NCI-H2029 (cell line): ENCODE measurements at regions not wholly inside any gene's neighbourhood (a gene's known extent, or its start where the extent isn't known, plus 50 kb on each side); places are given as distances from the start of the nearest gene placed in this dataset.
A peak's percentile ranks its signal among the peaks of the same experiment; 100 is the strongest.

Experiments
- DNase-seq: peaks from one replicate; lab custom pipeline; 2025; lab: John Stamatoyannopoulos, UW

DNA sequence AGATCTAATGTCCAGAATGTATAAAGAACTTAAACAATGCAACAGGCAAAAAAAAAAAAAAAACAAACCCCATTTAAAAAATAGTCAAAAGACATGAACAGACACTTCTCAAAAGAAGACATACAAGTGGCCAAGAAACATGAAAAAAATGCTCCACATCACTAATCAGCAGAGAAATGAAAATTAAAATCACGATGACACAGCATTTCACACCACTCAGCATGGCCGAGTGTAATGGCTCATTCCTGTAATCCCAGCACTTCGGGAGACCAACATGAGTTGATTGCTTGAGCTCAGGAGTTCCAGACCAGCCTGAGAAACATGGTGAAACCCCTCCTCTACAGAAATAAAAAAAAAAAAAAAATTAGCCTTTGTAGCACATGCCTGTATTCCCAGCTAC, 701.4 kb upstream of the NRSN1 start:
- no peak for DNase-seq

DNA sequence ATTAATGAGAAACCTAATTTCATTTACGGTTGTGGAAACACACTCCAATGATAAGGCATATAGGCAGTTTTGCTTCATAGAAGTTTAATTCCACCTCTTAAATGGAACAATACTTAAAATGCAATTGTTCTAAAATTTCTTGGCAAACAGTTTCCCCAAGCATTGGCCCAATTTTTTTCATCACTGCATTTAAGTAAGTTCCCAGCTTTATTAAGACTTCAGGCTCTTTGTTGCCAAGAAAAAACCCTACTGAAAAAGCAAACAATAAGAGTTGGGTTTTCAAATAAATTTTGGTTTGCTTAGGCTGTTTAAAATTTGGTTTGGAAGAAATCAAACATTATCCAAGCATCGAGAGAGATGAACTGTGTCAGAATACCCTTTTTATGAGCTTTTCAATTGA, 690.9 kb upstream of the NRSN1 start:
- no peak for DNase-seq

GRCh38 chr6:23435798-23436197, 690.2 kb upstream of the NRSN1 start:
- no peak for DNase-seq

DNA sequence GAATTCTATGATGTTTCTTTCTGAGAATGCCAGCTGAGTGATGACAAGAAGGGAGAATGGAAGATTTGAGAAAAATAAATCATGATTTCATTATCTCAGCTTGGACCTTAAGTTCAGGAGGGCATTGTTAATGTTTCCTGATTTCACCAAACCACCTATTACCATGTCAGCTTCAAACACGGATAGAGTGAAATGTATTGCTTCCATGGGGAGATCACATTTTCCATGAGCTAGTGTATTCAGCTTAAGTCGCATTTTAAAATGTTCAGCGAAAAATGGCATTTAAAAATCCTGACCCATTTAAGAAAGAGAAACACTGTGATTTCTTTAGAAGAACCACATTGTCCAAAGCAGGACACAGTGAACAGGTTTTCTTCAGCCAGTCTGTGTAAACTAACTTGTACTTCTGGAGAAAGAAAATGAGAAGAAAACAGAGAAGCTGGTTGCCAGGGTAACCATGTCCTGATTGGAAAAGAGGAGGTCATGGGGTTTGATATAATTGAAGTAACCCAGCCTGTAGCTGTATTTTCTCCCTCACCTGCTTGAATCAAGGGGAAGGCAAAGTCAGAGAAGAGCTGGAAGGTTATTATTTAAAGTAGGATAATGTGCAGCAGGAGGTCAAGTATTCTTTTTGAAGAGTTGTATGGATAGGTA, 684.1 kb upstream of the NRSN1 start:
- no peak for DNase-seq

- DNase-seq, result no peak
Observed at GRCh38 chr6:23445157-23445710, 680.8 kb upstream of the NRSN1 start.

GRCh38 chr6:23446469-23446967, 679.5 kb upstream of the NRSN1 start:
- DNase-seq, result peak; percentile 65

DNA sequence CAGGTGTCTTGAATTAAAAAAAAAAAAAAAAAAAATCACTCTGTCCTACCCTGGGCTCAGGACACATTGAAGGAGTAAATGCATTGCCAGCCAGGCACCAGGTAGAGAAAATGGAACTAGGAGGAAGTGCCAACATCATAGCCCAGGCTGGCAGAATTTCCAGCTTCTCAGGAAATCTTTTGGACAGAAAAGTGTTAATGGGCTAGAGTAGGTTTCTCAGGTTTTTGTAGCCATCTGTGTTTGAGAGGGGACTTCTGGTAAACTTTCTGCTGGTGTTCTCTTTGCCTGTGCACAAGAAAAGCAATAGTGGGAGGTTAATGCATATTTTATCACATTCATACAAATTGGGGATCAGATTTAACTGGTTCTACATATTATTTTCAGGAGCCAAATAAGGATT, 678.3 kb upstream of the NRSN1 start:
- DNase-seq, result no peak

DNA sequence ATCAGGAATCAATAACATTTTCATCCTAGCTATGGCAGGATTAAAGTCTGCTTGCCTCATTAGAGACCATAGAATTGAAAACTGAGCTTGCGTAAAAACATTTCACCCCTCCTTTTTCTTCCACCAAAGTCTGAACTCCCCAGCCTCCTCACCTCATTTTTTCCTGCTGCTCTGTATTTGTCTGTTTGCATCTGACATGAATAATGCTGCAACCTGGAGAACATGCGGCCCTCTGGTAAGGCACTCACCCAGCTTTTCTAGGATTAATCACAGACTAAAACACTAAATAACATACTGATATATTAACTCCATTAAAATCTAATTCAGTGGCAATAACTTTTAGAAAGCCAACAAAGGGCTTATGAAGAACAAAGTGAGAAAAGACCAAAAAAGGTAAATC, 677.7 kb upstream of the NRSN1 start:
- DNase-seq, result no peak

GRCh38 chr6:23454080-23454976, 671.7 kb upstream of the NRSN1 start:
- DNase-seq, result no peak

GRCh38 chr6:23455754-23456153, 670.3 kb upstream of the NRSN1 start:
- no peak for DNase-seq

DNA sequence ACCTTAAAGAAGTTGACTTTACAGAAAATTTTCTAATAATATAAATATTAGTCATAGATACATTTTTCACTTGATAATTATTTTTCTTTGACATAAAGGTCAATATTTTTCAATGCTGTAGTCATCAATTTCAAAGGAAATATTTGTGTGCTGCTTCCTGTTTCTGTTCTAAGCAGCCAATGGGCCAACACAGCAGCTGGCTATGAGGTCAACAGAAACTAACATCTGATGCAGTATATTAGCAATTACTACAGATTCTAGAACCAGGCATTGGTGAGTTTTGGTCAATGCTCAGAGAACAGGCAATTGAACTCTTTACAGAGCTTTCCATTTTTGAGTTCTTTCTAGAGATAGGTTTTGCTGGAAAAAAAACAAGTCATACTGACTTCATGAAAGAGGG, 669.6 kb upstream of the NRSN1 start:
- no peak for DNase-seq

DNA sequence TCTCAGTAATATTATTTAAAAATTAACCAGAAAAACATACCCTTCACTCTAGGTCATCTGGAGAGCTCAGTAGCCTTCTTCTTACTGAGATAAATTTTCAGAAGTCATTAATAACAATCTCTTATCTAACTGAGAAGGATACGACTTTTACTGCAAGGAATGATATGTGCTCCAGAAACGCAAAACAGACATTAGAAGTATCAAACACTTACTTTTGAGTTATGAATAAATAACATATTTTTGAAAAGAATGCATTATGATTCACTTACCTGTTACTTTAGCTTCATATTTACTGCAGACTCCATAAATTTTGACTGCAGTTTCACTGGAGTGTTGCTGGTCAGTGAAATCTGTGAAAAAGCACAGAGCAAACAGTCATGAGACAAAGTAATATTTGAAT, 668.7 kb upstream of the NRSN1 start:
- DNase-seq, result no peak

- DNase-seq, result no peak
Observed at GRCh38 chr6:23465912-23466311, 660.1 kb upstream of the NRSN1 start.

- no peak for DNase-seq
Observed at GRCh38 chr6:23477586-23477985, 648.4 kb upstream of the NRSN1 start.

GRCh38 chr6:23478312-23478711, 647.7 kb upstream of the NRSN1 start:
- DNase-seq, result no peak

DNA sequence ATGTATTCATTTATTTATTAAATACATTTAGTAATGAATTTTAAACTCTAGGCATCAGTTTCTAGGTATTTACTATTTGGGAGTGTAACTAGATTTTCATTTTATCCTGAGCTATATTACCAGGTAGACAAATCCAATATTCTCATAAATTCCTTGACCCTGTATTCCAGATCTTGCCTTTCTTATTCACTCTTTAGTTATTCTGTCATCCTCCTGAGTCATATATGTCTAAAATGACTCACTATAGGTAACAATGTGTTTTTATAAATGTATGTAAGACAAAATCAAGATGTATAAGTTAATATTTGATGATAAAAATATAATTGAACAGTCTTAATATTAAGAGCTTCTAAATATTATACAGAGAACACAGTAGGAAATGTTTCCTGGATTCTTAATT, 642.1 kb upstream of the NRSN1 start:
- no peak for DNase-seq

DNA sequence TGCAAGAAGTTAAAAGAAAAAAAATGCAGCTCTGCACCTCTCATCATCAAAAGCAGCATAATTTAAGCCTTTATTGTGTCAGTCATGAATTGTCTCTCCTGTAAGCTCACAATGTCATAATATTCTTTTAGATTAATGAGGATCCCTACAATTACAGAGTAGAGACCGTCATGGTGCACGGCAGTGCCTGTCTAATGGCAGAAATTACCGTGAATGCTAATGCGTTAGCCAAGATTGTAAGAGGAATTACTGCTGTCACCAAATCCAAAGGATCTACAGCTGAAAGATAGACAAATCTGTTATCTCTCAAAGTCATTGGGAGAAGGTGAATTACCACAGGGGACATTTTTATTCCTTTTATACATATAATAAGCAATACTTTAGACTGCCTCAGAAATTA, 631.6 kb upstream of the NRSN1 start:
- DNase-seq, result no peak

DNA sequence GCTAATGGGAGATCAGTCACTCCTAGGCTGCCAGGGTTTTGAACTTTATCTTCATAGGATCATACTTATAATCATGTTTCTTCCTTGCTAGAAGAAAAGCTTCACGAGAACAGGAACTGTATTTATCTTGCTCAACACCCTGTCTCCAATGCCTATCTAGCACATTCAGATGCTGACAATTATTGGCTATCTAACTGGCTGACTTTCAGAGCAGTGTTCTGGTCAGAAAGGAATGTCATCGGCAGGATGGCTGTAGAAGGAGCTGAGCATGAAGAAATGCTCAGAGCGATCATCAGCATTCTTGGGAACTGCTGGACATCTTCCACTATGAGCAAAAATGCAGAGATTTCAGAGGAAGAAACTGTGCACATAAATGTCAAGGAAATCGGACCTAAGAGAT, 628.0 kb upstream of the NRSN1 start:
- no peak for DNase-seq

GRCh38 chr6:23499549-23499948, 626.5 kb upstream of the NRSN1 start:
- DNase-seq, result no peak

DNA sequence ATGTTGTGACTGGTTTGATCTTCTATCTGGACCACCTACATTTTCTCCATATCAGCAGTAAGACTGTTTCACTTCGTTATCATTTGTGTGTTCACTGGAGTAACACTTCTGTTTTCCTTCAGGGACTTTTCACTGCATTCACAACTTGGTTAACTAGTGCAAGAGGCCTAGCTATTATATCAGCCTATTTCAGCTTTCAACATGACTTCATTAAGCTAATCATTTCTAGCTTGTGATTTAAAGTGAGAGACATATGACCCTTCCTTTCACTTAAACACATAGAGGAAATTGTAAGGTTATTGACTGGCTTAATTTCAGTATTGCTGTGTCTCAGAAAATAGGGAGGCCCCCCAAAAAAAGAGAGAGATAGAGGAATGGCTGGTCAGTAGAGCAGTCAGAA, 622.8 kb upstream of the NRSN1 start:
- DNase-seq, result no peak

DNA sequence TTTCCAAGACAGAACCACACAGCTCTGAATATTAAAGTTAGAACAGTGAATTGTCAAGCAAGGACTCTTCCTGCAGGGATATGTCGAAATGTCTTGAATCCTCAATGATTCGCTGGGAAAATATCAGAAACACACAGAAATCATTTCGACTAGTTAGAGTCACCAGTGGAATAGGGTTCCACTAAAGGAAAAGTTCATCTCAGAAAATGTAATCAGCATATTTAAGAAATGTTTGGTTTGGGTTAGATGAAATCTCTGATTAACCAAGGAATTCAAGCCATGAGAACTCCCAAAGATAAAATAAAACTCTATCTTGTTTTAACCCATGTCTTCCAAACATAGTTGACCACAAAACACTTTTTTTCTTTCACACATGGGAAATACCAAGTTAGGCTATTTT, 621.0 kb upstream of the NRSN1 start:
- DNase-seq, result no peak

- DNase-seq, result no peak
Observed at GRCh38 chr6:23510778-23511510, 615.1 kb upstream of the NRSN1 start.
